ENCODE measurements at regions not wholly inside any gene's neighbourhood (a gene's known extent, or its start where the extent isn't known, plus 50 kb on each side); places are given as distances from the start of the nearest gene placed in this dataset.
"Not testable (repeated sequence)": the region's sequence is repeated elsewhere in the genome, so short reads cannot be mapped to it uniquely, and the experiment has no call there.

GRCh38 chr12:18823461-18823860, 85.5 kb downstream of the CAPZA3 start:
- POLR2A ChIA-PET, result no interaction called here
- CTCF ChIA-PET, result no interaction called here
- DNase-seq (ENCODE audit: extremely low spot score), result no peak
- TF ChIP-seq CTCF (IDR thresholded peaks at IDR 0.05; ENCODE audit: control extremely low read depth, extremely low read depth, low read depth, missing control alignments), result no peak

- TF ChIP-seq CTCF (IDR thresholded peaks at IDR 0.05; ENCODE audit: control extremely low read depth, extremely low read depth, low read depth, missing control alignments), result no peak
- CTCF ChIA-PET, result interaction anchor here (1.0 kb wide), 1 partner anchor 8 kb away, joined by 3 read pairs; no protein-coding TSS in a partner anchor
- POLR2A ChIA-PET, result no interaction called here
- no peak for DNase-seq (ENCODE audit: extremely low spot score)
Observed at GRCh38 chr12:18824287-18824686, 86.4 kb downstream of the CAPZA3 start.

- ChIA-PET CTCF (interaction anchor here (1.0 kb wide), 1 partner anchor 9 kb away, joined by 3 read pairs; no protein-coding TSS in a partner anchor), POLR2A (no interaction called here)
- no peak for TF ChIP-seq CTCF (IDR thresholded peaks at IDR 0.05; ENCODE audit: control extremely low read depth, extremely low read depth, low read depth, missing control alignments)
- no peak for DNase-seq (ENCODE audit: extremely low spot score)
Observed at GRCh38 chr12:18825138-18825537, 87.2 kb downstream of the CAPZA3 start.

- ChIA-PET POLR2A (no interaction called here), CTCF (interaction anchor here (1.1 kb wide), 1 partner anchor 12 kb away, joined by 3 read pairs; no protein-coding TSS in a partner anchor)
- TF ChIP-seq CTCF (IDR thresholded peaks at IDR 0.05; ENCODE audit: control extremely low read depth, extremely low read depth, low read depth, missing control alignments), result no peak
- DNase-seq (ENCODE audit: extremely low spot score), result no peak
Observed at GRCh38 chr12:18827913-18828312, 90.0 kb downstream of the CAPZA3 start.

GRCh38 chr12:18828483-18828882, 90.6 kb downstream of the CAPZA3 start:
- POLR2A ChIA-PET, result no interaction called here
- no peak for TF ChIP-seq CTCF (IDR thresholded peaks at IDR 0.05; ENCODE audit: control extremely low read depth, extremely low read depth, low read depth, missing control alignments)
- no peak for DNase-seq (ENCODE audit: extremely low spot score)
- CTCF ChIA-PET, result no interaction called here

GRCh38 chr12:18828987-18829386, 91.1 kb downstream of the CAPZA3 start:
- POLR2A ChIA-PET, result no interaction called here
- no peak for TF ChIP-seq CTCF (IDR thresholded peaks at IDR 0.05; ENCODE audit: control extremely low read depth, extremely low read depth, low read depth, missing control alignments)
- CTCF ChIA-PET, result no interaction called here
- no peak for DNase-seq (ENCODE audit: extremely low spot score)

GRCh38 chr12:18832932-18833331, 95.0 kb downstream of the CAPZA3 start:
- CTCF ChIA-PET; DNase-seq (ENCODE audit: extremely low spot score); POLR2A ChIA-PET: not testable (repeated sequence)
